ENCODE measurements at regions not wholly inside any gene's neighbourhood (a gene's known extent, or its start where the extent isn't known, plus 50 kb on each side); places are given as distances from the start of the nearest gene placed in this dataset.

DNA sequence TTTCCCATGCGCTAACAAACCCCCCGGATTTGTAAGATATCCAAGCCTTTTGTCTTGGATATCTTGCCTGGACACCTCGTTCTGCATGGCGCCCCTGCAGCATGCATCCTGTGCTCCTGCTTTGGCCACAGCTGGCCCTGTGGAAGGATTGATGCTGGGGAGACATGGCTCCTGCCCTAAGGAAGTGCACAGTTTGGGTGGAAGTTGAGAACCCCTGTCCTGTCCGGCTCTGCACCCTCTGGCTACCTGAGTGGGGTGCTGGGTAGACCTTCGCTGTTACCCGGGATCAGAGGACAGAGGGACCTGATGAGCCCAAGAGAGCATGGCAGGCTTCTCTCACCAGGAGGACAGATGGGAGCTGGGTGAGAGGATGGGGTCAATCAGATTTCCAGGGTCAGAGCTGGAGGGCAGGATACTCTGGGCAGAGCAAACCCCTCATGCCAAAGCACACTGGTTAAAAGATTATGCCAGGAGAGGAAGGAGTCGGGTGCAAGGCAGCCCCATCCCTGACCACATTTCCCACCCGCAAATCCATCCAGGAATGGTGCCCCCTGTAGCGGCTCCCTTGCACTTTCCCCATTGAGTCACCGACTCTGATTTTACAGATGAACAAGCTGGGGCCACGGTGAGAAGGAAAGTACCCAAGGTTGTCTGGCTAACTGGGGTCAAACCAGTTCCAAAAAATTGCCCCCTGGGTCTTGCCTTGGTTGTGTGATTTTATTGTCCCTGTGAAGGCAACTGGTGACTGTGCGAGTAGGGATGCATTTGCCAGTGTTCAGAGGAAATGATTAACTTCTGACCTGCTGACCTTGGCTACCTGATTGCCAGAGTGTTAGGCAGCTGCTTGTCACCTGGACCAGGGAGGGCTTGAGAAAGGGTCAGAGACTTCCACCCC is 290.1 kb upstream of the ZMIZ1 start:
- peaks cover 14% of the 10 kb centered on the region for H3K27me3 ChIP-seq (ENCODE audit: control insufficient read depth, insufficient read depth, low read length)
- no peak overlapping the region for H3K27ac ChIP-seq (ENCODE audit: low read depth, low read length)
- TF ChIP-seq, protein P1, sequence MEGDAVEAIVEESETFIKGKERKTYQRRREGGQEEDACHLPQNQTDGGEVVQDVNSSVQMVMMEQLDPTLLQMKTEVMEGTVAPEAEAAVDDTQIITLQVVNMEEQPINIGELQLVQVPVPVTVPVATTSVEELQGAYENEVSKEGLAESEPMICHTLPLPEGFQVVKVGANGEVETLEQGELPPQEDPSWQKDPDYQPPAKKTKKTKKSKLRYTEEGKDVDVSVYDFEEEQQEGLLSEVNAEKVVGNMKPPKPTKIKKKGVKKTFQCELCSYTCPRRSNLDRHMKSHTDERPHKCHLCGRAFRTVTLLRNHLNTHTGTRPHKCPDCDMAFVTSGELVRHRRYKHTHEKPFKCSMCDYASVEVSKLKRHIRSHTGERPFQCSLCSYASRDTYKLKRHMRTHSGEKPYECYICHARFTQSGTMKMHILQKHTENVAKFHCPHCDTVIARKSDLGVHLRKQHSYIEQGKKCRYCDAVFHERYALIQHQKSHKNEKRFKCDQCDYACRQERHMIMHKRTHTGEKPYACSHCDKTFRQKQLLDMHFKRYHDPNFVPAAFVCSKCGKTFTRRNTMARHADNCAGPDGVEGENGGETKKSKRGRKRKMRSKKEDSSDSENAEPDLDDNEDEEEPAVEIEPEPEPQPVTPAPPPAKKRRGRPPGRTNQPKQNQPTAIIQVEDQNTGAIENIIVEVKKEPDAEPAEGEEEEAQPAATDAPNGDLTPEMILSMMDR (IDR thresholded peaks at IDR 0.05; ENCODE audit: low read depth, low read length): no peak
- no peak overlapping the region for H3K4me3 ChIP-seq (ENCODE audit: low read depth, low read length)
- POLR2A ChIA-PET: no interaction called here
- CTCF ChIA-PET: no interaction called here
- no peaks in the 10 kb centered on the region; the same call in none of the 2 replicates for H3K9me3 ChIP-seq (ENCODE audit: control insufficient read depth, insufficient read depth, low read length)
- DNase-seq (ENCODE audit: low read depth, low spot score): no peak

DNA sequence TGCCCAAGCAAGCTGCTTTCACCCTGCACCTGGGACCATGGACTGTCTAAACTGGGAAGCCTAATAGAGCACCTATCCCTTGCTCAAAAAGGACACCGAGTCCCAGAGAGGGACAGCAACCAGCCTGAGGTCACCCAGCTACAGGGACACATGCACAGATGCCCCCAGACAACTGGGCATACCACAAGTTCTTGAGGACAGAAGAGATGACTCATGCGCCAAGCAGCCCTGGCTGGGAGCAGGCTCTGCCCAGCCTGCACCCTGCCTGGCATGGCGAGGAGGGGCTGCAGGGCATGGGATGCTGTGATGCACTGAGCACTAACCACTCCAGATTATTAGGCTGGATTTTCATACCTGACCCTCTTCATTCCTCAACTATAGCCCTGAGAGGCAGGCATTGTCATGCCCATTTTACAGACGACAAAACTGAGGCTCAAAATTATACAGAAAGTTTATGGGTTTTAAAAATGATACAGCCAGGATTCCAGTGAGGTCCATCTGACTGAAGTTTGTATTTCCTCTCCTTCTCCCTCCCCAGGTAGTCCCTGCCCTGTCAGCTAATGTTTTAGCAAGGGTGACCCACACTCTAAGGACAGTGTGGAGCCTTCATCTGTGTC is 289.3 kb upstream of the ZMIZ1 start:
- TF ChIP-seq, protein P1 (IDR thresholded peaks at IDR 0.05; ENCODE audit: low read depth, low read length): no peak

DNA sequence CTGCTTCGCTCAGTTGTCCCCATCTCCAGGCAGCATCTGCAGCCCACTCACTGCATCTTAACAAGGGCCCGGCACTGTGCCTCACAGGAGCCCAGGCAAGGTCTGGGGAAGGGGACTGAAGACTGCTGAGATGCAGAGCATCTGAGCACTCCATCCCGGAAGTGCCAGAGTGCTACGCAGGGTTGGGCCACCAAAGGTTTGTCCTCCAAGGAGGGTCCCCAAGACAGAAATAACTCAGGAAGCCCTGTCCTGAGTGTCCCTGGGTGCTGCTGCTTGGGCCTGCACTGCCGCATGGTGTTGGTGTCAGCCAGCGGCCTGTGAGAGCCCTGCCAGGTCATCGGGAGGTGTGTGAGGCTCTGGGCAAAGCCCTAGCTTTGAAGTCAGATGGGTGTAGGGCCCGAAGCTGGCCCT is 288.2 kb upstream of the ZMIZ1 start:
- POLR2A ChIA-PET: interaction anchor here (0.6 kb wide), 1 partner anchor 24 kb away, joined by 3 read pairs; no protein-coding TSS in a partner anchor
- TF ChIP-seq, protein P1 (IDR thresholded peaks at IDR 0.05; ENCODE audit: low read depth, low read length): no peak
- no peaks in the 10 kb centered on the region; the same call in none of the 2 replicates for H3K9me3 ChIP-seq (ENCODE audit: control insufficient read depth, insufficient read depth, low read length)
- CTCF ChIA-PET: no interaction called here
- DNase-seq (ENCODE audit: low read depth, low spot score): no peak
- no peak overlapping the region for H3K4me3 ChIP-seq (ENCODE audit: low read depth, low read length)
- peaks cover 19% of the 10 kb centered on the region for H3K27me3 ChIP-seq (ENCODE audit: control insufficient read depth, insufficient read depth, low read length)
- H3K27ac ChIP-seq (ENCODE audit: low read depth, low read length): no peak overlapping the region

More for the DNA sequence above, 289.3 kb upstream of the ZMIZ1 start:
- no peak for DNase-seq (ENCODE audit: low read depth, low spot score)
- no peak overlapping the region for H3K27ac ChIP-seq (ENCODE audit: low read depth, low read length)
- CTCF ChIA-PET: no interaction called here
- H3K9me3 ChIP-seq (ENCODE audit: control insufficient read depth, insufficient read depth, low read length): no peaks in the 10 kb centered on the region; the same call in none of the 2 replicates
- peaks cover 17% of the 10 kb centered on the region for H3K27me3 ChIP-seq (ENCODE audit: control insufficient read depth, insufficient read depth, low read length)
- H3K4me3 ChIP-seq (ENCODE audit: low read depth, low read length): no peak overlapping the region
- POLR2A ChIA-PET: no interaction called here

DNA sequence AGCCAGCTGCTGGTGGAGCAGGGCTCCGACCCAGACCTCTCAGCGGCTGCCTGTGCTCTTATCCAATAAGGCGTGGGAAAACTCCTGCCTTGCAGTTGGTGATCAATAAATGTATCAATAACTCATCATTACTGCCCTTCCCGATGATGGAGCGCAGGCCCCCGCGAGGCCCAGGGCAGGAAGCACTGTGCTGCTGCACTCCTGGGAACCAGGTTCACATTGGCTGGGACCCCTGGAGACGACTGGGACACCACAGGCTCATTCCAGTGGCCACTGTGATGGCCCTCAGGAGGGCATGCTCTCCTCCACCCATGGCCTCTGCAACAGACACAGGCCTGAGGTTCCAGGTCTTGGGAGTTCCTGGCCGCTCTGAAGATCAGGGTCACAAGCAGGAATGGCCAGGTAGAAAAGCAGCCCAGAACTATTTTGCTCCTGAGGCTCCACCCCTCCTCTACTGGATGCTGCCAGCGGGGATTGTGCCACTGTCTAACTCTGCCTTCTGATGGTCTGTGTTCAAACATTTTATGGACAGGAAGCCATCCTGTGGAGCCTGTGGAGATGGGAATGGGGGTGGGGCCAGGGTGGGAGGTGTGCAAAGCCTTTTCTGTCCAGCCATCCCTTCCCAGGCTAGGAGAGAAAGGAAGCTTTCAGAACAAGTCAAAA is 287.4 kb upstream of the ZMIZ1 start:
- Histone ChIP-seq H3K27me3 (ENCODE audit: control insufficient read depth, insufficient read depth, low read length) (peaks cover 19% of the 10 kb centered on the region), H3K4me3 (ENCODE audit: low read depth, low read length) (no peak overlapping the region), H3K27ac (ENCODE audit: low read depth, low read length) (no peak overlapping the region), H3K9me3 (ENCODE audit: control insufficient read depth, insufficient read depth, low read length) (no peaks in the 10 kb centered on the region; the same call in none of the 2 replicates)
- TF ChIP-seq, protein P1 (IDR thresholded peaks at IDR 0.05; ENCODE audit: low read depth, low read length): no peak
- no peak for DNase-seq (ENCODE audit: low read depth, low spot score)
- CTCF ChIA-PET: no interaction called here
- POLR2A ChIA-PET: no interaction called here
